Fibroblast of skin of abdomen (primary cell): ENCODE measurements at regions not wholly inside any gene's neighbourhood (a gene's known extent, or its start where the extent isn't known, plus 50 kb on each side); places are given as distances from the start of the nearest gene placed in this dataset.

Source experiments
- DNase-seq: peaks from one replicate; pipeline ENCODE4 v3.0.0-alpha.2; 2013

GRCh38 chr16:51648526-51648925 is 497.5 kb upstream of the SALL1 start:
- peak; percentile 72 for DNase-seq

- DNase-seq = no peak
These were observed 490.2 kb upstream of the SALL1 start for GRCh38 chr16:51641191-51641765.

GRCh38 chr16:51640196-51640595 is 489.1 kb upstream of the SALL1 start:
- no peak for DNase-seq

- peak; percentile 50 for DNase-seq
These were observed 487.5 kb upstream of the SALL1 start for GRCh38 chr16:51638339-51639135.

GRCh38 chr16:51637770-51638094 is 486.7 kb upstream of the SALL1 start:
- peak; percentile 41 for DNase-seq

GRCh38 chr16:51636920-51637769 is 486.1 kb upstream of the SALL1 start:
- no peak for DNase-seq

GRCh38 chr16:51635181-51635580 is 484.1 kb upstream of the SALL1 start:
- DNase-seq = no peak

GRCh38 chr16:51630076-51630475 is 479.0 kb upstream of the SALL1 start:
- no peak for DNase-seq

GRCh38 chr16:51629576-51629975 is 478.5 kb upstream of the SALL1 start:
- peak; percentile 28 for DNase-seq

GRCh38 chr16:51624080-51624775 is 473.2 kb upstream of the SALL1 start:
- peak; percentile 56 for DNase-seq

- DNase-seq = peak; percentile 8
These were observed 470.5 kb upstream of the SALL1 start for GRCh38 chr16:51621610-51622009.

GRCh38 chr16:51615141-51615540 is 464.1 kb upstream of the SALL1 start:
- DNase-seq = no peak

- peak; percentile 9 for DNase-seq
These were observed 456.2 kb upstream of the SALL1 start for GRCh38 chr16:51607201-51607651.

- no peak for DNase-seq
These were observed 445.2 kb upstream of the SALL1 start for GRCh38 chr16:51596247-51596646.

- no peak for DNase-seq
These were observed 441.6 kb upstream of the SALL1 start for GRCh38 chr16:51592535-51593300.

- no peak for DNase-seq
These were observed 441.0 kb upstream of the SALL1 start for GRCh38 chr16:51592001-51592501.

- no peak for DNase-seq
These were observed 440.4 kb upstream of the SALL1 start for GRCh38 chr16:51591480-51591879.

GRCh38 chr16:51579652-51580360 is 428.7 kb upstream of the SALL1 start:
- DNase-seq = no peak

GRCh38 chr16:51577621-51578303 is 426.7 kb upstream of the SALL1 start:
- no peak for DNase-seq

- no peak for DNase-seq
These were observed 425.6 kb upstream of the SALL1 start for GRCh38 chr16:51576498-51577195.
